HG03460 (cell line): ENCODE measurements at regions not wholly inside any gene's neighbourhood (a gene's known extent, or its start where the extent isn't known, plus 50 kb on each side); places are given as distances from the start of the nearest gene placed in this dataset.

Source experiments
- ATAC-seq: cut with Tn5 transposase; IDR thresholded peaks from one replicate; pipeline ENCODE4 v1.9.1; 2021; ENCODE audit not compliant: unreplicated experiment

DNA sequence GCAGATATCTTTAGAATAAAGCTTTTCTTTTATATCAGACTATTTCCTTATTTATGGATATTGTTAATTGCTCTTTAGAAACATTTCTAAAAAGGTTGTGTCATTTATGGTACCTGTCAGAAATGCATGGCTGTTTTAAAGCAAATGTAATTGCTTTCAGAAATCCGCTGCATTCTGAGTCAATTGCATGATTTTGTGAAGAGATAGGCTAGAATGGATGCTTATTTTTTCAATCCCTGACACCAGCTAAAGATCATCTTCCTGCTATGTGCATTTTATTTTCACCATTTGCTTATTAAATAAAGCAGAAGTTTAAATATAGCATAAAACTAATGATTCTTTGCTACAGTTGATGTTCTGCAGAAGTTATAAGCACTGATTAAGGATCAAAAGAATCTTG, 170.2 kb upstream of the C9orf72 start:
- ATAC-seq = no peak

DNA sequence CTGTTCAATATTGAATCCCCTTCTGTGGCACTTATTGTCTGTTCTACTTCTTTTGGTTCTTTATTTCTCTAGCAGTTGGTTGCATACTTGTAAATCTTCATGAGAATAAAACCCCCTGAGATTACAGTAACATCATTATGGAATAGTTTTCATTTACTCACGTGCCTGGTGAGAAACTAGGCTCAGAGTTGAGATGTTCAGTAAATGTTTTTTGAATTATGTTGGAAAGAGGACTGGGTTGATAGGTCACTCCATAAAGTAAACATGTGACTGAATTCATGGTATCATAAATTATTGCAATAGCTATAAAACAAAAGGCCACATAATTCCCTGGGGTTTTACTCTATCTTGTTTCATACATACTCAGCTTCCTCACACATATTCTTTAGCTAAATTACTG, 174.2 kb upstream of the C9orf72 start:
- ATAC-seq = no peak

DNA sequence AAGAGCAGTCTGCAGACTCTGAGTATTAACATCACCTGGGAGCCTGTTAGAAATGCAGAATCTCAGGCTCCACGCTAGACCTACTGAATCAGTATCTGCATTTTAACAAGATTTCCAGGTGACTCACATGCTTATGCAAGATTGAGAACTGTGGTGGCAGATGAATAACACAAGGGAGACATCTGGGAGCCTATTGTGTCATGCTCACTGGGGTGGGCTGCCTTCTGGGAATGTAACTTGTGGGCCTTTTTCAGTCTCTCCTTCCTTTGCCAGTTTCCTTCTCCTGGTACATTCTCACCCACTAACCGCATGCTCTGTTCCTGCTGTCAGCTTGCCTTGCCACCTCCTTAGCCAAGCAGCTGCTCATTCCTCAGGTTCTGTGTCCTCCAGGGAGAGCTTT, 176.6 kb upstream of the C9orf72 start:
- ATAC-seq = no peak

DNA sequence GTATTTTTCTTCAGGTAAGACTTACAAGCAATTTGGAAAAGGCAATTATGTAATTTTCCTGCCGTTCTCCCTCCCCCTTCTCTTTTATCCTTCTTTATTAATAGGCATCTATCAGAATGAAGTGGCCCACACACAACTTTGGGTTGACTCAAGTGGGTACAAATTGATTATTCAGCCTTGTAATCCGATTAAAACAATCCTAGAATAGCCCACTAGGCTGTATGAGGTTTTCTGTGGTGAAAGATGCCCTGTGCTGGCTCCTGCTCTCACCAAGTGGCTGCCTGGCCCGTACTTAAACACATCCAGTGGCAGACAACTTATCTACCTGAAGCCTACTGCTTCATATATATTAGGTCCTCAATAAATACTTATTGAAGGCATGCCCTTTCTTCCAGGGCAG, 177.3 kb upstream of the C9orf72 start:
- no peak for ATAC-seq

DNA sequence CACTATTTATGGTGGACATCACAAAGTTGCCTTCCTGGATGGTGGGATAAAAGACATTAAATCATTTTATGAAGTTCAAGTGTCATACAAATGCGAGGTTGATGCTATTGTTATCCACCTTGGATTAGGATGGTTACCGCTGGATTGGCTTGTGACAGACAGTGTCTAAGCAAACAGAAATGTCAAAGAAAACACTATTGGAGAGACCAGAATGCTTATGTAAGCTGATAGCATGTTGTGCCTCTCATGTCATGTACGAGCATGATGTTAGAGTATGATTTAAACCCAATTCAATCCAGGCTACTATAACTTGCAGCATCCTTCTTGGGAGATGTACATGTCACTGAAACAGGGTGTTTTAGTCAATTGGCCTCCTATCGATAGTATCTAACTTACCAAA, 178.8 kb upstream of the C9orf72 start:
- no peak for ATAC-seq

DNA sequence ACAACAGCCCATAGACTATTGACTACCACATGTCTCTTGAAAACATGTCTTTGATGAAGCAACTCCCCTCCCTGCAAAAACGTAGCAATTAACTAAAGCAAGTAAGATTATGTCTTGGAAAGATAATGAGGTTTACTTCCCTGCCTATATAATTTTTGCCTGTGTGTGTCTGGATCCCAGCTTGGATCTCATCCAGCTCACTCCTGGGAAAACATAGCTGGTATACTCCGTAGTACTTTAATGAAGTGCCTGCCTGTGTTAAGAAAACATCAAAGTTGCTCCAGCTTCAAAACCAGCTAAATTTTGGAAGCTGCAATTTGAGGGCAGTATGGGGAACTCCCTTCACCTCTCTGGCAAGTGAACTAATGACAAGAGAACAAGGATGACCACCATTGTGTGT, 182.6 kb upstream of the C9orf72 start:
- no peak for ATAC-seq

DNA sequence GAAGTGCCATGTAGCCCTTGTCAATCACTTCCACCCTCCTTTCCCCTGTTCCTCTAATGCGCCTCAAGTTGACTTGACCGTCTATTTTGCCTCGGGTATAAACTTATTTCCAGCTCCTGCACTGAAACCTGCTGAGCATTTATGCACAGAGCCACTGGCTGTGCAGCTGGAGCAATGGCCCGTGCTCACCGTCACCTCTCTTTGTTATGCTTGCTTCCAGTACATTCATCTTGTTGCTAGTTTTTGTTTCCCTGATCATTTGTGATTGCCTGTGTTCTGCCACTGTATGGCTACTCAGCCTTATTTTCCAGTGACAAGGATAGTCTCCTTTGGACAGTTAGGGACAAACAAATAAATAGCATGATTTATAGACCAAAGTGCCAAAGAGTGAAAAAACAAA, 183.1 kb upstream of the C9orf72 start:
- no peak for ATAC-seq

DNA sequence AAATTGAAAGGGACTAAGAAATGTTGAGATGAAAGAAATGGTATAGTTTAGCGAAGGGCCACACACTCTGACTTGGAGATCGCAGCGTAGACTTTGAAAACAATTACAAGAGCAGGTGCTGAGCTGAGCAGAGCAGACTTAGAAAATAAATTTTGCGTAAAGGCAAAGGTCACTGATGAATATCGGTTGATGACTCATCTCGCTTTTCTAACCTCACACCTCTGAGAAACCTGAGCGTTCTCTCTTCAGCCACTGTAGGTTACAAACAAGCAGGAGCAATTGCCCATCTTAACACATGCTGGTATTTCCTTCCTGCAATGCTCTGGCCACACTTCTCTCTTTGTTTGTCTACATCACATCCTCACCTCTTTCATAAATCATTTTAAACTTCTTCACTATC, 190.6 kb upstream of the C9orf72 start:
- no peak for ATAC-seq

DNA sequence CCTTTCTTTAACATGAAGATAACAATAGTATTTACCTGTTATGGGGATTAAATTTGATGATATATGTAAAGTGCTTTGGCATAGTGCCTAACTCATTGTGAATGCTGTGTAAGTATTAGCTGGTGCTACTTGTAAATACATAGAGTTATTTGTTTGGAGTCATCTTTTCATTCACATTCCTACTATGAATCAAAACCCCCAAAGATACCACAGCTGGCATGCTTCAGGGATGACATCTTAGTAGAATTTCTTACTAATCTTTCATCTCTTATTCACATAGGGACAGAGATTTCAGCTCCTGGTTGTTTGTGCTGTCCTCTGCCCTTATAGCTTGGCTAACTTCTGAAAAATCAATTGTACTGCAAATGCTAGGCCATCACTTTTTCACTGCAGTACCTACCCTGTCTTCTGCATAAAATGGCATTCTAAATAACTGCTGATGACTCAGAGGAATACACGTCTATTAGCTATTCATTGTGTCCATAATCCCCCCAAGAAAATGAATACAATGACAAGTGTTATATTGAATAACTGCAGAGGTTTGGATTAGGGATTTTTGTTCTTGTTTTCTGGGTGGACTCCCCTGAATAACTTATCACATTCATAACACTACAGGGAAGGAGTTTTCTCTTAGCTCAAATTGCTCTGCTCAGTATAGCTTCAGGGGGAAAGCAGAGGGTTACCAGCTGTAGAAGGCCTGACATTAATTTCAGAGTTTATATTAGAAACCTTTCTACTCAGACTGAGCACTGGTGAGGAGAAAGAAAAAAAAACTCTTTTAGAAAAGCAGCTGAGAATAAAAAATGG, 192.2 kb upstream of the C9orf72 start:
- no peak for ATAC-seq

DNA sequence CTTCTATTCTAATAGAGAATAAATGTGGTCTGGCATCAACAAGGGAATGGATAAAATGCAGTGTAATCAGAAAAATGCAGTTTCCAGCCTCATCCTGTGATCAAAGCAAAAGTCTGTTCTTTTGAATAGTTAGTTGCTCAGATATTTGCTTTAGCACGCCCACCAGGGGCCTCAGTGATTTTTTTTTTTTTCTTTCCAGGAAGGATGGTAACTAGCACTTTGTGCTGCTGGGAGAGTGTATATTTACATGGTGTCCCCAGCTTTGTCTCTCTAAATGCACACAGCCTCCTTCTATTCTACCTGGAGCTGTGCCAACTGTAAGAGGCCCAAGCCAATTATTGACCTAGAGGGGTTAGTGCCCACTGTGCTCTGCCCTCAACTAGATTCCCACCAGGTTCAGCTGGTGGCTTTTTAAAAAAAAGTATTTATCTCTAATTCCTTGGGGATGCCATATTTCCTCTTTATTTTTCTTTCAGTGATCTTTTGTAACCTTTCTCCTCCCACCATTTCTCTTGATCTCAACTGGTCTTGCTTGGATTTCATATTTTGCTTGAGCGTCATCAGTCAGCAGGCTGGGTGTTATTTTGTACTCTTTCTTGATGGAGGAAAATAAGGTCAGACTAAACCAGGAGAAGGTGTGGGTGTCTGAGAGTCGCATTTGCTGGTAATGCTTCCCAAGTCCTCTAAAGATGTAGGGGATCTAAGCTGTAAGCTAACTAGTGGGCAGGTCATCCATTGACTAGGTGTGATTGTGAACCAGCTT, 193.0 kb upstream of the C9orf72 start:
- no peak for ATAC-seq

DNA sequence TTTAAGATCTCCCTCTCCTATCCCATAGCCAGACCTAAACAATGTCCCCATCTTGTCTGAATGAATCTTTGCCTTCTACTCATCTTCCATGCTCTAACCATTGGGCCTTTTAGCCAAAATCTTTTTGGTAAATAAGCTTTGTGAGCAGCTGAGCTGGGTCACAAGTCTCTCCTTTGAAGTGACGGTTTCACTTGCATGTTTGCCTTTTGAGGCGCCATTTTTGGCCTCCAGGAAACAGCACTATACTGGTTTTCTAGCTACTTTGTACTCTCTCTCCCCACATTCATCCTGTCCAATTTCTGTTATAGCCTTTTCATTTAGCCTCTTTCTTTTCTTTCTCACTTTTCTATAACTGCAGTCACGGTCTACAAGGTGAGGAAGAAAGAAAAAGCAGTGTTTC, 195.5 kb upstream of the C9orf72 start:
- no peak for ATAC-seq

DNA sequence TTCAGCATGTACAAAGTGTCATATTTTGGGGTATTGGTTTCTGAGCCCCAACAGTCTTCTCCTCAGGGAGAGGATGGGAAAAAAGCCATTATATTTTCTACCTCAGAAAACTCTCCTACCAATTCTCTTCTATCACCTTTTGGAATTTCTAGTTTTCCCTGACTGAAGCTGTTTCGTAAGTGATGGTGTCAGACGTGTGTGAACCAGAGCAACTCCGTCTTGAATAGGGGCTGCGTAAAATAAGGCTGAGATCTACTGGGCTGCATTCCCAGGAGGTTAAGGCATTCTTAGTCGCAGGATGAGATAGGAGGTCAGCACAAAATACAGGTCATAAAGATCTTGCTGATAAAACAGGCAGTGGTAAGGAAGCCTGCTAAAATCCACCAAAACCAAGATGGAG, 197.3 kb upstream of the C9orf72 start:
- no peak for ATAC-seq

DNA sequence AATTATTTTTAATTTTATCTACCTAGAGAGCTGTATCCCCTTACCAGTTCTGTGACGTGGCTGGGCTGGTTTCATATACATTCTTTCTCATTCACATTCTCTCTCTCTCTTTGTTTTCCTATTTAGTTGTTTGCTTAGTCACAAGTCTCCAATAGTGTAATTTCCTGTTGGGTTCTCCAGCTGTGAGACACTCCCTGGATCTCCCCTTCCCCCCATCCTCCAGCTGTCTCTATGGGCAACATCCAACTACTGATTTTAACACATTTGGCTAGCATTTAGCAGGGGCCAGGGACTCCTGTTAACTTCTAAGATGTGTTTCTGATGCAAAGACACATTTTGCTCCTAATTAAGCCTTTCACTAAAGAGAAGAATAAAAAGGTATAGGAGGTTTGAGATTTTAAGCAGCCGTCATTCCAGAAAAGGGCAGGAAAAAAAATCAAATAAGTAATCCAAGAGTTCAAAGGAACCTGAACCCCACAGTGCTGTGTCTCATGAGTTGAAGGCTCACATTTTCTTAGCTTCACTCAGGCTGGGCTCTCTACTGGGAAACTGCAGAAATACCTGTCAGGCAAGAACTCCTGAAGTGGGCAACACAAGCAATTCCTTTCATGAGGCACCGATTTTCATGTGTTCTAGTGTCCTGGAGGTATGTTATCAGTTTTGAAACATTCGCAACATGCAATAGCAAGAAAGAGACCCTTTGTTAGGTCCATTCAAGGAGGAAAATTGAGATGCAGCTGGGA, 198.7 kb upstream of the C9orf72 start:
- no peak for ATAC-seq

DNA sequence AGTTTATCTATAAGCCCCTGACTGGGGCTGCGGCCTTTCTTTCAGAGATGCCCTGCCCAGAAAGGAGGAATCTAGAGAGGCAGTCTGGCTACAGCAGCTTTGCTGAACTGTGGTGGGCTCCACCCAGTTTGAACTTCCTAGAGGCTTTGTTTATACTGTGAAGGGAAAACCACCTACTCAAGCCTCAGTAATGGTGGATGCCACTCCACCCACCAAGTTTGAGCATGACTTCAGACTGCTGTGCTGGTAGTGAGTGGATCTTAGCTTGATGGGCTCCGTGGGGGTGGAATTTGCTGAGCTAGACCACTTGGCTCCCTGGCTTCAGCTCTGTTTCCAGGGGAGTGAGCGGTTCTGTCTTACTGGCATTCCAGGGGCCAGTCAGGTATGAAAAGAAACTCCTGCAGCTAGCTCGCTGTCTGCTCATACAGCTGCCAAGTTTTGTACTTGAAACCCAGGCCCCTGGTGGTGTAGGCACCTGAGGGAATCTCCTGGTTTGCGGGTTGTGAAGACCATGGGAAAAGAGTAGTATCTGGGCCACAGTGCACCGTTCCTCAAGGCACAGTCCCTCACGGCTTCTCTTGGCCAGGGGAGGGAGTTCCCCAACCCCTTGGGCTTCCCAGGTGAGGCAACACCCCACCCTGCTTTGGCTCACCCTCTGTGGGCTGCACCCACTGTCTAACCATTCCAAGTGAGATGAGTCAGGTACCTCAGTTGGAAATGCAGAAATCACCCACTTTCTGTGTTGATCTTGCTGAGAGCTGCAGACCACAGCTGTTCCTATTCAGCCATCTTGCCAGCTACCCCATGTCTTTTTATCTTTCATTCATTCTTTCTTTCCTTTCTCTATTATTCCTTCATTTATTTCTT, 211.8 kb upstream of the C9orf72 start:
- peak; percentile 59 for ATAC-seq

DNA sequence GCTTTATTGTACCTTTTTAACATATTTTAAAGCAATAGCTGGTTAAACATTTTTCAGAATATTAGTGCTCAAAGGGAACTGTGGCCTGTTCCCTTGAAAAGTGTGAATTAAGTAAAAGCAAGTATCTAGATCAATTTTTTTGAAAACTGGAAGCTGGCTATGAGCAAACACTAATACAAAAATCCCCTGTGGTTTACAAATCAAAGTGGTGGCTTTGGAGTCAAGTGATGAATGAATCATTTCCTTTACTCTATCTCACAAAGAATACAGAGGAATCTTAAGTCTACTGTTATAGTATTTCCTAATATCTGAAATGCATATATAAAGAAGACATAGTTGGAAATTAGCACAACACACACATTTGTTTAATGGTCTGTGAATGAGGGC, 212.4 kb upstream of the C9orf72 start:
- peak; percentile 80 for ATAC-seq

DNA sequence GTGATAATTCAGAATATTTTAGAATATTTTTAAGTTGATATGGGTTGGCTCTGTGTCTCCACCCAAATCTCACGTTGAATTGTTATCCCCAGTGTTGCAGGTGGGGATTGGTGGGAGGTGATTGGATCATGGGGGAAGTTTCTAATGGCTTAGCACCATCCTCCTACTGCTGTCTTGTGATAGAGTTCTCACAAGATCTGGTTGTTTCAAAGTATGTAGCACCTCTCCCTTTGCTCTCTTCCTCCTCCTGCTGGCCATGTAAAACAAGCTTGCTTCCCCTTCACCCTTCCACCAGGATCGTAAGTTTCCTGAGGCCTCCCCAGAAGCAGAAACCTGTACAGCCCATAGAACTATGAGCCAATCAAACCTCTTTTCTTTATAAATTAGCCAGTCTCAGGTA, 214.6 kb upstream of the C9orf72 start:
- ATAC-seq = no peak

DNA sequence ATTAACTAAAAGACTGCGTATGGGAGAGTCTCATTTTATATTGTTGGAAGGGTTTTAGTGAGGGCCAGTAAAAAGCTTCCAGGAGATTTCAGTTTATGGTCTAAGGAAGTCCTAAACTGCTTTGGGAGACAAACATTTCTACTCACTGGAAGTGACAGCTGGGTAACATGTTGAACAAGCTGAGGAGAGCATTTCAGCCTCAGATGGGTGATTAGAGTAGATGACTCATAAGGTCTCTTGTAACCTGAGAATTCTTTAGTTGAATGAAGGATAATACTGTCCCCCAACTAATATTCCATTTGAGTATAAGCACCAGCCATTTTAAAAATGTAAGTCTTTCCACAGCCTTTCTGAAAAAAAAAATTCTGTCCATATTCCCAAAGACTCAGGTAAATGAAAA, 218.0 kb upstream of the C9orf72 start:
- no peak for ATAC-seq

DNA sequence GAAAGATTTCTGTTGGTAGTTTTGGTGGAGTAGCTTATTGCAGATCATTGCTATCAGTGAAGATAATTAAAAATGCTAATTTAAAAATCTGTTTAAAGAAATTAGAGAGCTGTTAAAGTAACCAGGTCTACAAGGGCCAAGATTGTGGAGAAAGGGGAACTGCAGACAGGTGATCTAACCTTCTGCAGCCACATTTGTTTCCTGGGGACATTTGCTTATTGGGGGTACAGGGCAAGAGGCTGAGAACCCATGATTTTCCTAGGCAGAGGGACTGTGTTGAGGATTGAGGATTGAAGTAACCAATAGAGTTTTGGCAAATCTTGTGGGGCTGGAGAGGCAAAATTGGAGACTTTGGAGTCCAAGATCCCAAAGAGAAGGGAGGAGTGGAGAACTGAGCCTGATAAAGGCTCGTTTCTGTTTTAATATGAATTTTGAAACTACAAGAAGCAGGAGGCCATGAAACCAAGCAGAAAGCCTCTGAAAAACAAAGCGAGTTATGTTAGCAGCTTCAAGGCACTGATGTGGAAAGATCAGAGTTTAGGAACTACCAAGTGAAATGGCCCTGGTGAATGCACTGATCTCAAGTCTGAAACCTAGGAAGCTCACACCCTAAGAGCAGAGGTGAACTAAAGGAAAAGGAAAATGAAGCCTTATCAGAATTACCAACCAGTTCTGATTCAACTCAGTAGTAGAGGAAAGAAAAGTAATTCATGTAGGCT, 219.8 kb upstream of the C9orf72 start:
- no peak for ATAC-seq

DNA sequence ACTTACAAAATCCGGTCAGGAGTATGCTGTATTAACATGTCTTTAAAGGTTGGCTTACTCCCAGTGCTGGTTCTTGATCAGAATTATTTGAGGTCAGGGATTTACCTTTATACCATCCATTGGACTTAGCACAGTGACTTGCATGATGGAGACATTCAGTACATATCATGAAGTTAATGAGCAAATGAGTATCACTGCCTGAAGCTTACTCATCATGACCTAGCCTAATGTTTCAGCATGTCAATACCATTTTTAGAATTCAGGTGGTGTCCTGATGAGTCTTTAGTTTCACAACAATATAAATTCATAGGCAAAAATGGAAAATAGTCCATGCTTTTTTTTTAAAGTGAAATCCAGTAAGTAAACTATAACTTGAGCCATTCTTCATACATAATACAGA, 226.0 kb upstream of the C9orf72 start:
- ATAC-seq = no peak

DNA sequence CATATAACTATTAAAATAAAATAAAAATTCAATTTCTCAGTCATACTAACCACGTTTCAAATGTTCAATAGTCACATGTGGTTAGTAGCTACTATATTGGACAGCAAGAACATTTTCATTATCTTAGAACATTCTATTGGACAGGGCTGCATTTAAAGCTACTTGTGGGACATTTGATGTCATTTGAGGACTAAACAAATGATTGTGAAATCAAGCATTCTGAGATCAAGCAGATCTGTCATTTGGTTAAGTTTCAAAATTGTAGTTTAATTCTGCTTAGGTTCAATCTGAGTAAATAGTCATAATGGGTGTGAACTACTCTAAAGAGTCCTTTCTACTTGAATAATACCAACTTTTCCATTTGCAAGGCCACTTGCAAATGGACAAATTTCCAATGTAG, 226.9 kb upstream of the C9orf72 start:
- no peak for ATAC-seq
